Psoas muscle (tissue), 7 donors: ENCODE measurements at regions not wholly inside any gene's neighbourhood (a gene's known extent, or its start where the extent isn't known, plus 50 kb on each side); places are given as distances from the start of the nearest gene placed in this dataset.

Experiments used
- ATAC-seq, 4 donors: fragments of 200-7000 bp; cut with Tn5 transposase; one replicate each; pipeline ENCODE4 v1.9.1; 2020; ENCODE audit warnings: moderate library complexity in 3 of 4, mild to moderate bottlenecking in 2 of 4
- DNase-seq, 2 donors: peaks; one replicate each; pipeline ENCODE4 v3.0.0-alpha.2; 2020
- H3K27ac ChIP-seq: fragments of 200-600 bp; one replicate; pipeline ENCODE4 v1.8.0; 2022
- H3K27me3 ChIP-seq, 3 donors: fragments of 200-600 bp in 1 of 3; one replicate each; pipeline versions ENCODE4 v1.6.1 to v1.8.0; 2013 to 2022; ENCODE audit warnings: low read length in 2 of 3, mild to moderate bottlenecking in 2 of 3, moderate library complexity in 1 of 3; ENCODE audit not compliant: insufficient read depth in 3 of 3
- H3K36me3 ChIP-seq, 2 donors: fragments of 200-600 bp in 1 of 2; one replicate each; pipeline versions ENCODE4 v1.6.1 to v1.8.0; 2013 to 2022; ENCODE audit warnings: low read depth in 1 of 2, mild to moderate bottlenecking in 1 of 2, moderate library complexity in 1 of 2; ENCODE audit not compliant: insufficient read depth in 1 of 2
- H3K4me1 ChIP-seq: fragments of 200-600 bp; one replicate; pipeline ENCODE4 v1.8.0; 2022
- H3K4me3 ChIP-seq: fragments of 200-600 bp; one replicate; pipeline ENCODE4 v1.8.0; 2022; ENCODE audit warnings: mild to moderate bottlenecking
- H3K9me3 ChIP-seq: fragments of 200-600 bp; one replicate; pipeline ENCODE4 v1.8.0; 2022
- WGBS, 3 donors: extraction: QIAGEN DNeasy Blood & Tissue Kit; methylation state at CpG; one replicate each; pipeline versions ENCODE4 v1.1.6 to v1.1.7; 2013; 5-methylcytosine and 5-hydroxymethylcytosine counted together
- intact Hi-C, 2 donors: fragments of 100-400 bp; cut with DNase I; formaldehyde crosslinking; loops; one replicate each; pipeline versions ENCODE4 v1.11.0 to v1.14.2; 2022
- TF ChIP-seq, protein P1 (sequence below): fragments of 200-600 bp; IDR thresholded peaks from one replicate; pipeline ENCODE4 v1.8.0; 2022; ENCODE audit warnings: antibody characterized with exemption
- donor health status: healthy with polysubstance abuse.
- donor health status: DM: no; HTN: no; CAD: no; lungs with moderate emphysema.
- donor health status: Bipolar disorder and iron deficiency.
- donor health status: healthy.
- donor health status: DM: yes; HTN: yes; CAD: no.
- donor health status: DM: no; HTN: no; CAD: no.
- donor health status: DM: yes; HTN: yes; CAD: no.

DNA sequence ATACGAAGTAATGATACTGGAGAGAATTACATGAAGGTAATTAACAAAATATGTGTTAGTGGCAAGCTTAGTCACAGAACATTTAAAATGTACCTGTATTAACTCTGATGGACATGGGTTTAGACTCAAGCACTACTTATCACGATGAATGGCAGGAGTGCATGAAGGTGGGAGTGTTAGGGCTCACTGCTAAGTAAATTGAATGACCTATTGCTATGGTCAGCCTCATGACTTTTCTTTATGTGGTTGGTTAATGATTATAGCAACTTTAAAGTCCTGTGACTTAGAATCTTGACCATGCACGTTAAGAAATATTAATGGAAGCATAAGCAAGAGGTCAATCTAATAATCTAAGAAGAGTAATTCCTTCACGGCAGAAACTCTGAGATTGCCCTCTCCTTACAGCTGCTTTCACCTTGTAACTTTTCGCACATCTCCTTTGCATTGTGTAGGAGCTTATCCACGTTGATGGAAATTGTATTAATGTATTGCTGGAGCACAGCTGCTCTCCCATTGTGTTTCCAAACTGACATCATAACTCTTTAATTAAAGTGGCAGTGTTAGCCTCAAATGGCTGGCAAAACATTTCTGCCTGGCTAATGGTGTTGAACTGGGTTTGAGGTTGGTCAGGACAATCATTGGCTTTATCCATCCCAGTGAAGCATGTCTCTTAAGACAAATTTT lies 114.5 kb downstream of the RXFP2 start:
- Histone ChIP-seq H3K4me3 (no peak overlapping the region), H3K9me3 (no peaks in the 10 kb centered on the region), H3K27me3 (no peaks in the 10 kb centered on the region), H3K4me1 (no peaks in the 10 kb centered on the region), H3K27ac (no peak overlapping the region), H3K36me3 (no peaks in the 10 kb centered on the region)
- no peak for ATAC-seq
- TF ChIP-seq, protein P1, sequence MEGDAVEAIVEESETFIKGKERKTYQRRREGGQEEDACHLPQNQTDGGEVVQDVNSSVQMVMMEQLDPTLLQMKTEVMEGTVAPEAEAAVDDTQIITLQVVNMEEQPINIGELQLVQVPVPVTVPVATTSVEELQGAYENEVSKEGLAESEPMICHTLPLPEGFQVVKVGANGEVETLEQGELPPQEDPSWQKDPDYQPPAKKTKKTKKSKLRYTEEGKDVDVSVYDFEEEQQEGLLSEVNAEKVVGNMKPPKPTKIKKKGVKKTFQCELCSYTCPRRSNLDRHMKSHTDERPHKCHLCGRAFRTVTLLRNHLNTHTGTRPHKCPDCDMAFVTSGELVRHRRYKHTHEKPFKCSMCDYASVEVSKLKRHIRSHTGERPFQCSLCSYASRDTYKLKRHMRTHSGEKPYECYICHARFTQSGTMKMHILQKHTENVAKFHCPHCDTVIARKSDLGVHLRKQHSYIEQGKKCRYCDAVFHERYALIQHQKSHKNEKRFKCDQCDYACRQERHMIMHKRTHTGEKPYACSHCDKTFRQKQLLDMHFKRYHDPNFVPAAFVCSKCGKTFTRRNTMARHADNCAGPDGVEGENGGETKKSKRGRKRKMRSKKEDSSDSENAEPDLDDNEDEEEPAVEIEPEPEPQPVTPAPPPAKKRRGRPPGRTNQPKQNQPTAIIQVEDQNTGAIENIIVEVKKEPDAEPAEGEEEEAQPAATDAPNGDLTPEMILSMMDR = no peak
- DNase-seq = no peak
- 71 to 79% (median 77%) methylated on average over 6 of the region's 6 CpGs for WGBS, 3 donors
- intact Hi-C loops = no loop called here

DNA sequence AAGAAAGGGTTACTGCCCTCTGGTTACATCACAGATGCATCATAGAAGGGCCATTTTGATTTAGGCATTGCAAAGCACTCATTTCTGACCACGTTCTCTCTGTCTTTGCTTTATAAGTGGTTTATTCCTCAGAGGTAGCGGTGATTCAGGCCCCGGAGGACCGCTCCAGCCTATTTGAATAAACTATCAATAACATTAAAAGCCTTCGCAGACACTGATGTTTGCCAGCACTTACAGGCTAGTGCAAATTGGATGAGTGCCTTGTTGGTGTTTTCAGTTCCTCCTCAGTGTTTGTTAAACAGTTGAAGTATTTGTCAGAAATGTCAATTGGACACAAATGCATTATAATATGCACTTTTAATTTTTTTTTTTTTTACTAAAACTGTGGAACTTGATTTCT lies 120.2 kb downstream of the RXFP2 start:
- Histone ChIP-seq H3K4me1 (no peaks in the 10 kb centered on the region), H3K4me3 (no peak overlapping the region), H3K27me3 (no peaks in the 10 kb centered on the region), H3K9me3 (no peaks in the 10 kb centered on the region), H3K27ac (no peak overlapping the region), H3K36me3 (no peaks in the 10 kb centered on the region)
- TF ChIP-seq, protein P1 = no peak
- WGBS, 3 donors = 43 to 61% (median 46%) methylated on average over 5 of the region's 5 CpGs
- DNase-seq (no peak), ATAC-seq (peak in 1 of 4 donors; percentile 32)
- intact Hi-C loops = no loop called here

DNA sequence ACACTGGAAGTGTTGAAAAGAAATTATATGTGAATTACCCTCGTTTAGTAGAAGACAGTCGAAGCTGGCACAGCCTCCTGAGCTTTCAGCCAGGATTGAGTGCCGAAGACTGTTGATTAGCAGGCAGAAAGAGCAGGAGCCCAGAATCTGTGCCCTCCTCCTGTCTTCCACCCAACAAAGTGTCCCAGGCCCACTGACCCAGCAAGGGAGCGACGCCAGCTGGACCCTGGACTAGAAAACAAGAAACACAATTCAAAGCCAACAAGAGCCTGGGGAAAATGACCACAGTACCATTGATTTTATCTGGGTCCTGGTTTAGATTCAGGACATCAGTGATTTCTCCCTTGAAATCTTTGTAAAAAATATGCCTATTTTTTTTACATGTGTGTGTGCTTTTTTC lies 120.7 kb downstream of the RXFP2 start:
- Histone ChIP-seq H3K27me3 (no peaks in the 10 kb centered on the region), H3K4me3 (no peak overlapping the region), H3K27ac (no peak overlapping the region), H3K36me3 (no peaks in the 10 kb centered on the region), H3K9me3 (no peaks in the 10 kb centered on the region), H3K4me1 (no peaks in the 10 kb centered on the region)
- ATAC-seq (no peak), DNase-seq (peak in 1 of 2 donors; percentile 59)
- 24 to 52% (median 28%) methylated on average over 5 of the region's 5 CpGs for WGBS, 3 donors
- intact Hi-C loops = no loop called here
- TF ChIP-seq, protein P1 = no peak

DNA sequence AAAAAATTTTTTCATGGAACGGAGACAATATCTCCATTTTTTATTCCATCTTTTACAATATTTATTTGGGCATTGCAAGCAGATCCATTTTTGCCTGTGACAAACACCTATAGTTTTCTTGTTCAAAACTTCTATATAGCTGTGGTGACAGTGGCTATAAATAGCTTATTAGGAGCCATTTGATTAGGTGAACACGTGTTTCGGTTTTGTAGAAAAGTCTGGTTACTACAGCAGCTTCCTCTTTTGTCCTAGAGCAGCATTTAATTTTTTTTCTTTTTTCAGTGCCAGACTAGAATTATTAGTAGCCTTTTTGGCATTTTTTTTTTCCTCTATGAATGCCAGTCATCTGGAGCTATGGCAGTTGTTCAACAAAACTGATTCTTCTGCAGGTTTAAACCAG lies 123.5 kb downstream of the RXFP2 start:
- H3K27ac ChIP-seq = no peak overlapping the region

More for the DNA sequence above, 123.5 kb downstream of the RXFP2 start:
- H3K4me1 ChIP-seq = no peaks in the 10 kb centered on the region
- no peaks in the 10 kb centered on the region for H3K9me3 ChIP-seq
- no peak overlapping the region for H3K4me3 ChIP-seq
- H3K27me3 ChIP-seq = no peaks in the 10 kb centered on the region
- WGBS, 3 donors = 54 to 73% (median 66%) methylated on average over 3 of the region's 3 CpGs
- ATAC-seq (no peak), DNase-seq (no peak)
- intact Hi-C loops = no loop called here
- TF ChIP-seq, protein P1 = no peak
- H3K36me3 ChIP-seq = no peaks in the 10 kb centered on the region
